OCI-LY1 (cell line): ENCODE measurements at regions not wholly inside any gene's neighbourhood (a gene's known extent, or its start where the extent isn't known, plus 50 kb on each side); places are given as distances from the start of the nearest gene placed in this dataset.

Experiments
- H2AFZ ChIP-seq: fragments of 200-600 bp; sonication (generic), shearing (Covaris generic); 2 replicates; pipeline ENCODE4 v1.6.0; 2014; ENCODE audit warnings: antibody characterized with exemption, mild to moderate bottlenecking, low read length
- H3F3A ChIP-seq: fragments of 200-600 bp; sonication (generic), shearing (Covaris generic); 2 replicates; pipeline ENCODE4 v1.6.0; 2014; ENCODE audit warnings: mild to moderate bottlenecking, antibody characterized with exemption, low read length, moderate library complexity; ENCODE audit not compliant: insufficient read depth
- H3K27ac ChIP-seq: fragments of 200-600 bp; sonication (generic); 2 replicates; pipeline ENCODE4 v1.5.1; 2014; ENCODE audit warnings: low read length, mixed run types, mild to moderate bottlenecking, low read depth; ENCODE audit not compliant: poor library complexity, severe bottlenecking
- H3K27me3 ChIP-seq: fragments of 200-600 bp; sonication (generic); 2 replicates; pipeline ENCODE4 v1.6.0; 2014; ENCODE audit warnings: antibody characterized with exemption, mild to moderate bottlenecking, low read length, moderate library complexity; ENCODE audit not compliant: insufficient read depth
- H3K36me3 ChIP-seq: fragments of 200-600 bp; sonication (generic); 2 replicates; pipeline ENCODE4 v1.6.1; 2014; ENCODE audit warnings: mild to moderate bottlenecking, antibody characterized with exemption, low read length, moderate library complexity, mixed read lengths; ENCODE audit not compliant: insufficient read depth
- H3K4me1 ChIP-seq: fragments of 200-600 bp; sonication (generic); 2 replicates; pipeline ENCODE4 v1.5.1; 2014; ENCODE audit warnings: mild to moderate bottlenecking, low read length, moderate library complexity; ENCODE audit not compliant: insufficient read depth, severe bottlenecking
- H3K4me2 ChIP-seq: fragments of 200-600 bp; sonication (generic), shearing (Covaris generic); 2 replicates; pipeline ENCODE4 v1.6.1; 2014; ENCODE audit warnings: low read length
- H3K4me3 ChIP-seq: fragments of 200-600 bp; sonication (generic); 2 replicates; pipeline ENCODE4 v1.5.1; 2014; ENCODE audit warnings: low read length, low read depth, mild to moderate bottlenecking, mixed read lengths; ENCODE audit not compliant: poor library complexity, severe bottlenecking
- H3K79me2 ChIP-seq: fragments of 200-600 bp; shearing (Covaris generic); 2 replicates; pipeline ENCODE4 v1.6.1; 2016; ENCODE audit warnings: mixed run types, low read length, mixed read lengths; ENCODE audit not compliant: insufficient read depth
- H3K9ac ChIP-seq: fragments of 200-600 bp; sonication (generic), shearing (Covaris generic); 2 replicates; pipeline ENCODE4 v1.6.1; 2014; ENCODE audit warnings: mild to moderate bottlenecking, low read length, mixed read lengths
- H3K9me2 ChIP-seq: fragments of 200-600 bp; sonication (generic), shearing (Covaris generic); 2 replicates; pipeline ENCODE4 v1.6.1; 2014; ENCODE audit warnings: low read depth, mild to moderate bottlenecking, low read length, mixed read lengths
- H3K9me3 ChIP-seq: fragments of 200-600 bp; shearing (Covaris generic); 2 replicates; pipeline ENCODE4 v1.6.1; 2014; ENCODE audit warnings: low read length, mixed read lengths
- H4K20me1 ChIP-seq: fragments of 200-600 bp; sonication (generic), shearing (Covaris generic); 2 replicates; pipeline ENCODE4 v1.6.0; 2016; ENCODE audit warnings: mild to moderate bottlenecking, low read length; ENCODE audit not compliant: insufficient read depth
- EZH2 ChIP-seq: fragments of 200-600 bp; sonication (generic), shearing (Covaris generic); IDR thresholded peaks from 2 replicates; pipeline ENCODE4 v1.8.0; 2017; ENCODE audit warnings: borderline replicate concordance, mixed run types, mild to moderate bottlenecking, antibody characterized with exemption, low read length, moderate library complexity, mixed read lengths
- TF ChIP-seq, protein P1 (sequence below): fragments of 200-600 bp; sonication (generic), shearing (Covaris generic); IDR thresholded peaks from 2 replicates; pipeline ENCODE4 v1.5.1; 2017; ENCODE audit warnings: mild to moderate bottlenecking, antibody characterized with exemption, low read length, moderate library complexity, mixed read lengths

DNA sequence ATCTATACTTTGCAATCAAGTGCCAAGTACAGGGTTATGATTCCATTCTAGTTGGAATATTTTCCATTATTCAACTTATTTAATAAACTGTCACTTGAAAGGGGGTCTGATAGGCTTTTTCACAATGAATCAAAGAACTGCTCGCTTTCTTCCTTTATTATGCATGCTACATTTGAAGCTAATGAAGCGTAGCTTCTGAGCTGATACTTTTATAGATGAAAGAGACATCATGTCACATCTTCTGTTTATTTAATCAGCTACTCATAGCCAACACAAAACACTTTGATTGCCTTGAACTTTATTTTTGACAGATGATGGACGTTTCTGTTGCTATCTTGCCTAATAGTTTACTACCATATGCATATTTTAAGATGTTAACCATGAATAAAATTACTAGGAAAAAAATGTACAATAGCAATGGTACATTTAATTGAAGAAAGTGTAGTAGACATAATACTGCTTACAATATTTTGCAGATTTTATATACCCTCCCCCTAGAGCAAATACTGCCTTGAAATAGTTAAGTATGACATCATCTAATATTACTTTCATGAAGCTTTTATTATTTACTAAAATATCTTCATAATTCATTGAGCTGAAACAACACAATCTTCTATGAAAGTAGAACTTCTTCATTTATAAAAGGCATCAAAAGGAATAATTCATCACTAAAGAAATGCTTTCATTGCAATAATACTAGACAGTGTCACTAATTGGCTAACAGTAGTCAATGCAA lies 529.3 kb upstream of the TYRP1 start:
- H3K4me3 ChIP-seq, result no peak overlapping the region
- no peak for TF ChIP-seq EZH2
- TF ChIP-seq, protein P1, sequence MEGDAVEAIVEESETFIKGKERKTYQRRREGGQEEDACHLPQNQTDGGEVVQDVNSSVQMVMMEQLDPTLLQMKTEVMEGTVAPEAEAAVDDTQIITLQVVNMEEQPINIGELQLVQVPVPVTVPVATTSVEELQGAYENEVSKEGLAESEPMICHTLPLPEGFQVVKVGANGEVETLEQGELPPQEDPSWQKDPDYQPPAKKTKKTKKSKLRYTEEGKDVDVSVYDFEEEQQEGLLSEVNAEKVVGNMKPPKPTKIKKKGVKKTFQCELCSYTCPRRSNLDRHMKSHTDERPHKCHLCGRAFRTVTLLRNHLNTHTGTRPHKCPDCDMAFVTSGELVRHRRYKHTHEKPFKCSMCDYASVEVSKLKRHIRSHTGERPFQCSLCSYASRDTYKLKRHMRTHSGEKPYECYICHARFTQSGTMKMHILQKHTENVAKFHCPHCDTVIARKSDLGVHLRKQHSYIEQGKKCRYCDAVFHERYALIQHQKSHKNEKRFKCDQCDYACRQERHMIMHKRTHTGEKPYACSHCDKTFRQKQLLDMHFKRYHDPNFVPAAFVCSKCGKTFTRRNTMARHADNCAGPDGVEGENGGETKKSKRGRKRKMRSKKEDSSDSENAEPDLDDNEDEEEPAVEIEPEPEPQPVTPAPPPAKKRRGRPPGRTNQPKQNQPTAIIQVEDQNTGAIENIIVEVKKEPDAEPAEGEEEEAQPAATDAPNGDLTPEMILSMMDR, result no peak
- no peaks in the 10 kb centered on the region for H3F3A ChIP-seq
- no peak overlapping the region for H2AFZ ChIP-seq
- no peaks in the 10 kb centered on the region for H3K4me1 ChIP-seq
- H3K9ac ChIP-seq, result no peak overlapping the region
- no peaks in the 10 kb centered on the region for H4K20me1 ChIP-seq
- no peaks in the 10 kb centered on the region for H3K27me3 ChIP-seq
- no peak overlapping the region for H3K4me2 ChIP-seq
- H3K9me3 ChIP-seq, result no peaks in the 10 kb centered on the region
- H3K79me2 ChIP-seq, result no peaks in the 10 kb centered on the region
- H3K9me2 ChIP-seq, result no peaks in the 10 kb centered on the region
- no peak overlapping the region for H3K27ac ChIP-seq
- H3K36me3 ChIP-seq, result no peaks in the 10 kb centered on the region

DNA sequence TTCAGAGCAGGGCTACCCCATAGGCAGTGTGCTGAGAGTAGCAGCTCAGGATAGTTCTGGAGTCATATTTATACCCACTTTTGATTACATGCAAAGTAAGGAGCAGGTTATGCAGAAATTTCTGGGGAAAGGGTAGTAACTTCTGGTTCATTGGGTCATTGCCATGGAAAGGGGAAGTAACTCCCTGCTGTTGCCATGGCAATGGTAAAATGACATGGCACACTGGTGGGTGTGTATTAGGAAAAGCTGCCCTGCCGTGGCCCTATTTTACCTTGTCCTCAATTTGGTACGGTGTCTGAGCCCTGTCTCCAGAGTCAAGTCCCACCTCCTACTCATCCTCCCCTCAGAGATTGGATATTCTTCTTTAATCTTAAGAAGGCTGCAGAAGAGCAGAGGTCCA lies 526.7 kb upstream of the TYRP1 start:
- H3F3A ChIP-seq, result no peaks in the 10 kb centered on the region
- H3K9me2 ChIP-seq, result no peaks in the 10 kb centered on the region
- H3K4me3 ChIP-seq, result no peak overlapping the region
- H3K36me3 ChIP-seq, result no peaks in the 10 kb centered on the region
- H2AFZ ChIP-seq, result no peak overlapping the region
- H3K27me3 ChIP-seq, result no peaks in the 10 kb centered on the region
- H3K4me1 ChIP-seq, result no peaks in the 10 kb centered on the region
- no peaks in the 10 kb centered on the region for H3K79me2 ChIP-seq
- H3K9me3 ChIP-seq, result no peaks in the 10 kb centered on the region
- no peak overlapping the region for H3K27ac ChIP-seq
- TF ChIP-seq EZH2, result no peak
- TF ChIP-seq, protein P1, result no peak
- H3K9ac ChIP-seq, result no peak overlapping the region
- no peaks in the 10 kb centered on the region for H4K20me1 ChIP-seq
- no peak overlapping the region for H3K4me2 ChIP-seq

DNA sequence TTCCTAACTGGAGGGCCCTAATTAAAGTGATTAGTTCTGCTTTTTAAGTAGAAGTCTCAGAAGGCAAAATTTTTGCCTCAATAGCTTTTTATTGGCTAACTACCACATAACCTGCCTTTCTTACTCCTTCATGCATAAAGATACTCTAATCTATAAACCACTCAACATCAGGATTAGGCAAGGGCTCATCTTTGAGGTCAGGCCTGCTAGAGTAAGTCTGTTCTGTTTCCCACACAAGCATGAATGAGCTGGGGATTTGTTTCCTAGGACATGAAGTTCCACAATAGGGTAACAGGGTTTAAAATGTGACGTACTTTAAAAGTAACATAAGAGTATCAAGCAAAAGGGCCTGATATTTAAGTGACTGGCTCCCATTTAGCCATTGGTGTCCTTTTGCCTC lies 522.7 kb upstream of the TYRP1 start:
- no peaks in the 10 kb centered on the region for H3K27me3 ChIP-seq
- no peak overlapping the region for H2AFZ ChIP-seq
- TF ChIP-seq EZH2, result no peak
- TF ChIP-seq, protein P1, result no peak
- H3K4me1 ChIP-seq, result no peaks in the 10 kb centered on the region
- no peak overlapping the region for H3K4me2 ChIP-seq
- no peaks in the 10 kb centered on the region for H3K9me2 ChIP-seq
- H3F3A ChIP-seq, result no peaks in the 10 kb centered on the region
- H3K79me2 ChIP-seq, result no peaks in the 10 kb centered on the region
- no peak overlapping the region for H3K27ac ChIP-seq
- H3K9ac ChIP-seq, result no peak overlapping the region
- no peaks in the 10 kb centered on the region for H3K9me3 ChIP-seq
- H3K4me3 ChIP-seq, result no peak overlapping the region
- H4K20me1 ChIP-seq, result no peaks in the 10 kb centered on the region
- no peaks in the 10 kb centered on the region for H3K36me3 ChIP-seq
